ENCODE measurements at regions not wholly inside any gene's neighbourhood (a gene's known extent, or its start where the extent isn't known, plus 50 kb on each side); places are given as distances from the start of the nearest gene placed in this dataset.
A peak's percentile ranks its signal among the peaks of the same experiment; 100 is the strongest.

DNA sequence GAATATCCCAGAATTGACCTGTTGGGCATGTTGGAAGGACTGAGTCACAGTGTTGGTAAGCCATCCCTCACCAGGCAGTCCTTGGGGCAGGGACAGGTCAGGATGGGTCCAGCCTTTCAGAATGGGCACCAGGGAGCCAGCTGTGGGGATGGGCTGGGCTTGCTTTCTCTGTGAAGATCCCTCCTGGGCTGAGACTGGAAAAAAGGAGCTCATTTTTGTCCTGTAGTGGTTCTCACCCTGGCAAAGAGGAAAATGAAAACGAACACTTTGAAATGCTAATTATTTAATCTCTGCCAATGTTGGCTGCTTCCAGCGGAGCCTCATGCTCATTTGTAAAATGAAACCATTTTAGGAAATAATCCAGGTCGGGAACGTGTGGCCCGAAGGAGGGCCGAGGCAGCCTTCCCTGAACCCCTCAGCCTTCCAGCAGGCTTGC is 237.5 kb upstream of the SALL1 start:
- POLR2A ChIA-PET (ENCODE audit: partially characterized antibody) = no interaction called here
- H3K4me1 Mint-ChIP-seq = no peaks in the 10 kb centered on the region

GRCh38 chr16:51383909-51384308 is 232.8 kb upstream of the SALL1 start:
- Histone ChIP-seq H3K9me3 (ENCODE audit: control insufficient read depth in 1 of 2, low read length in 2 of 2) (no peaks in the 10 kb centered on the region), H3K36me3 (ENCODE audit: insufficient read depth, low read length) (no peaks in the 10 kb centered on the region), H3K27me3 (ENCODE audit: insufficient read depth, low read length) (no peaks in the 10 kb centered on the region), H3K4me3 (ENCODE audit: low read length in 2 of 2) (no peak overlapping the region), H3K4me1 (ENCODE audit: insufficient read depth, low read length) (no peaks in the 10 kb centered on the region), H3K27ac (ENCODE audit: low read depth, low read length) (no peak overlapping the region)
- Mint-ChIP-seq H3K4me1 (no peaks in the 10 kb centered on the region), H3K27me3 (no peaks in the 10 kb centered on the region), H3K36me3 (no peaks in the 10 kb centered on the region), H3K27ac (peak overlapping the region in 1 of 7 donors; percentile 39), H3K4me3 (no peak overlapping the region), H3K9me3 (peaks cover 0 to 19% (median 6%) of the 10 kb centered on the region in 8 donors)
- intact Hi-C loops (cut with micrococcal nuclease) = no loop called here
- no peak for DNase-seq
- ChIA-PET CTCF (ENCODE audit: partially characterized antibody) (no interaction called here), POLR2A (ENCODE audit: partially characterized antibody) (no interaction called here)

More for the DNA sequence above, 237.5 kb upstream of the SALL1 start:
- H3K27me3 Mint-ChIP-seq = peaks cover 0 to 2% of the 10 kb centered on the region in 2 donors
- H3K27ac Mint-ChIP-seq = no peak overlapping the region
- no peaks in the 10 kb centered on the region for H3K27me3 ChIP-seq (ENCODE audit: insufficient read depth, low read length)
- no peak overlapping the region for H3K27ac ChIP-seq (ENCODE audit: low read depth, low read length)
- no peaks in the 10 kb centered on the region for H3K36me3 ChIP-seq (ENCODE audit: insufficient read depth, low read length)
- intact Hi-C loops (cut with micrococcal nuclease) = no loop called here
- no peak overlapping the region for H3K4me3 ChIP-seq (ENCODE audit: low read length in 2 of 2)
- CTCF ChIA-PET (ENCODE audit: partially characterized antibody) = no interaction called here
- no peaks in the 10 kb centered on the region for H3K9me3 ChIP-seq (ENCODE audit: control insufficient read depth in 1 of 2, low read length in 2 of 2)
- H3K4me3 Mint-ChIP-seq = no peak overlapping the region
- no peaks in the 10 kb centered on the region for H3K4me1 ChIP-seq (ENCODE audit: insufficient read depth, low read length)
- no peak for DNase-seq
- H3K36me3 Mint-ChIP-seq = no peaks in the 10 kb centered on the region
- peaks cover 0 to 14% (median 11%) of the 10 kb centered on the region in 8 donors for H3K9me3 Mint-ChIP-seq

- Histone ChIP-seq H3K4me1 (ENCODE audit: insufficient read depth, low read length) (no peaks in the 10 kb centered on the region), H3K27ac (ENCODE audit: low read depth, low read length) (no peak overlapping the region), H3K27me3 (ENCODE audit: insufficient read depth, low read length) (no peaks in the 10 kb centered on the region), H3K36me3 (ENCODE audit: insufficient read depth, low read length) (no peaks in the 10 kb centered on the region), H3K9me3 (ENCODE audit: control insufficient read depth in 1 of 2, low read length in 2 of 2) (no peaks in the 10 kb centered on the region), H3K4me3 (ENCODE audit: low read length in 2 of 2) (no peak overlapping the region)
- CTCF ChIA-PET (ENCODE audit: partially characterized antibody) = no interaction called here
- intact Hi-C loops (cut with micrococcal nuclease) = no loop called here
- Mint-ChIP-seq H3K9me3 (peaks cover 0 to 19% (median 4%) of the 10 kb centered on the region in 8 donors), H3K4me1 (no peaks in the 10 kb centered on the region), H3K27ac (no peak overlapping the region), H3K27me3 (no peaks in the 10 kb centered on the region), H3K36me3 (no peaks in the 10 kb centered on the region), H3K4me3 (no peak overlapping the region)
- DNase-seq = no peak
- POLR2A ChIA-PET (ENCODE audit: partially characterized antibody) = no interaction called here
Measured at GRCh38 chr16:51382940-51383339, 231.9 kb upstream of the SALL1 start.

- no peak overlapping the region for H3K4me3 Mint-ChIP-seq
- ChIA-PET CTCF (ENCODE audit: partially characterized antibody) (no interaction called here), POLR2A (ENCODE audit: partially characterized antibody) (no interaction called here)
Measured at GRCh38 chr16:51382211-51382610, 231.1 kb upstream of the SALL1 start.

DNA sequence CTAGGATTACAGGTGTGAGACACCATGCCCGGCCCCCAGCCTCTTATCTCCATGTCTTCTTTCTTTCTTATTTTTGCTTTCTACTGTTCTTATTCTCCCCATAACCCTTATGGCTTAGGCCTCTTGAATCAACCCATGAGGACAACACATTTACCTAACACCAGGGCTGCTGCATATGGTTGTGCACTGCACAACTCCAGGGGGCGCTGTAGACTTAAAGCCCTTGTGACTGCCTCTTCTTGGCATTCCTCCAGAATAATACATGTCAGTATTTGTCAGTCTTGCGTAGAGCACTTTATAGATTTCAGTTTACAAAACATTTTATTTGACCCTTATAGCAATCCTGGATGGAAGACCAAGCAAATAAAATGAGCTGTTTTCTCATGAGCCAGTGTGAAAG is 225.0 kb upstream of the SALL1 start:
- Mint-ChIP-seq H3K9me3 (peaks cover 0 to 14% (median 2%) of the 10 kb centered on the region in 8 donors), H3K4me3 (no peak overlapping the region), H3K27ac (no peak overlapping the region), H3K36me3 (no peaks in the 10 kb centered on the region), H3K27me3 (no peaks in the 10 kb centered on the region), H3K4me1 (no peaks in the 10 kb centered on the region)
- H3K4me1 ChIP-seq (ENCODE audit: insufficient read depth, low read length) = no peaks in the 10 kb centered on the region
- CTCF ChIA-PET (ENCODE audit: partially characterized antibody) = no interaction called here
- POLR2A ChIA-PET (ENCODE audit: partially characterized antibody) = no interaction called here
- H3K36me3 ChIP-seq (ENCODE audit: insufficient read depth, low read length) = no peaks in the 10 kb centered on the region
- H3K9me3 ChIP-seq (ENCODE audit: control insufficient read depth in 1 of 2, low read length in 2 of 2) = no peaks in the 10 kb centered on the region
- intact Hi-C loops (cut with micrococcal nuclease) = no loop called here
- no peak for DNase-seq
- no peak overlapping the region for H3K27ac ChIP-seq (ENCODE audit: low read depth, low read length)
- no peaks in the 10 kb centered on the region for H3K27me3 ChIP-seq (ENCODE audit: insufficient read depth, low read length)
- no peak overlapping the region for H3K4me3 ChIP-seq (ENCODE audit: low read length in 2 of 2)

More at GRCh38 chr16:51382211-51382610, 231.1 kb upstream of the SALL1 start:
- Mint-ChIP-seq H3K9me3 (peaks cover 0 to 19% (median 4%) of the 10 kb centered on the region in 8 donors), H3K27ac (no peak overlapping the region), H3K36me3 (no peaks in the 10 kb centered on the region), H3K4me1 (no peaks in the 10 kb centered on the region), H3K27me3 (no peaks in the 10 kb centered on the region)
- no peak overlapping the region for H3K27ac ChIP-seq (ENCODE audit: low read depth, low read length)
- H3K36me3 ChIP-seq (ENCODE audit: insufficient read depth, low read length) = no peaks in the 10 kb centered on the region
- no peaks in the 10 kb centered on the region for H3K27me3 ChIP-seq (ENCODE audit: insufficient read depth, low read length)
- no peak overlapping the region for H3K4me3 ChIP-seq (ENCODE audit: low read length in 2 of 2)
- intact Hi-C loops (cut with micrococcal nuclease) = no loop called here
- no peaks in the 10 kb centered on the region for H3K9me3 ChIP-seq (ENCODE audit: control insufficient read depth in 1 of 2, low read length in 2 of 2)
- H3K4me1 ChIP-seq (ENCODE audit: insufficient read depth, low read length) = no peaks in the 10 kb centered on the region
- no peak for DNase-seq

GRCh38 chr16:51374790-51375189 is 223.7 kb upstream of the SALL1 start:
- Histone ChIP-seq H3K27me3 (ENCODE audit: insufficient read depth, low read length) (no peaks in the 10 kb centered on the region), H3K9me3 (ENCODE audit: control insufficient read depth in 1 of 2, low read length in 2 of 2) (no peaks in the 10 kb centered on the region), H3K27ac (ENCODE audit: low read depth, low read length) (no peak overlapping the region), H3K4me3 (ENCODE audit: low read length in 2 of 2) (no peak overlapping the region), H3K4me1 (ENCODE audit: insufficient read depth, low read length) (no peaks in the 10 kb centered on the region), H3K36me3 (ENCODE audit: insufficient read depth, low read length) (no peaks in the 10 kb centered on the region)
- intact Hi-C loops (cut with micrococcal nuclease) = no loop called here
- CTCF ChIA-PET (ENCODE audit: partially characterized antibody) = no interaction called here
- POLR2A ChIA-PET (ENCODE audit: partially characterized antibody) = no interaction called here
- no peaks in the 10 kb centered on the region for H3K27me3 Mint-ChIP-seq
- peaks cover 0 to 12% (median 2%) of the 10 kb centered on the region in 8 donors for H3K9me3 Mint-ChIP-seq
- H3K27ac Mint-ChIP-seq = no peak overlapping the region
- H3K4me3 Mint-ChIP-seq = no peak overlapping the region
- DNase-seq = no peak
- no peaks in the 10 kb centered on the region for H3K36me3 Mint-ChIP-seq
- H3K4me1 Mint-ChIP-seq = no peaks in the 10 kb centered on the region

- Histone ChIP-seq H3K27me3 (ENCODE audit: insufficient read depth, low read length) (no peaks in the 10 kb centered on the region), H3K36me3 (ENCODE audit: insufficient read depth, low read length) (no peaks in the 10 kb centered on the region), H3K4me3 (ENCODE audit: low read length in 2 of 2) (no peak overlapping the region), H3K4me1 (ENCODE audit: insufficient read depth, low read length) (no peaks in the 10 kb centered on the region), H3K9me3 (ENCODE audit: control insufficient read depth in 1 of 2, low read length in 2 of 2) (no peaks in the 10 kb centered on the region), H3K27ac (ENCODE audit: low read depth, low read length) (no peak overlapping the region)
- POLR2A ChIA-PET (ENCODE audit: partially characterized antibody) = no interaction called here
- H3K27me3 Mint-ChIP-seq = no peaks in the 10 kb centered on the region
- CTCF ChIA-PET (ENCODE audit: partially characterized antibody) = no interaction called here
- no peak for DNase-seq
- H3K4me1 Mint-ChIP-seq = no peaks in the 10 kb centered on the region
- H3K36me3 Mint-ChIP-seq = no peaks in the 10 kb centered on the region
- H3K9me3 Mint-ChIP-seq = peaks cover 0 to 12% (median 3%) of the 10 kb centered on the region in 8 donors
- intact Hi-C loops (cut with micrococcal nuclease) = no loop called here
- H3K4me3 Mint-ChIP-seq = no peak overlapping the region
- no peak overlapping the region for H3K27ac Mint-ChIP-seq
Measured at GRCh38 chr16:51374346-51374745, 223.3 kb upstream of the SALL1 start.

DNA sequence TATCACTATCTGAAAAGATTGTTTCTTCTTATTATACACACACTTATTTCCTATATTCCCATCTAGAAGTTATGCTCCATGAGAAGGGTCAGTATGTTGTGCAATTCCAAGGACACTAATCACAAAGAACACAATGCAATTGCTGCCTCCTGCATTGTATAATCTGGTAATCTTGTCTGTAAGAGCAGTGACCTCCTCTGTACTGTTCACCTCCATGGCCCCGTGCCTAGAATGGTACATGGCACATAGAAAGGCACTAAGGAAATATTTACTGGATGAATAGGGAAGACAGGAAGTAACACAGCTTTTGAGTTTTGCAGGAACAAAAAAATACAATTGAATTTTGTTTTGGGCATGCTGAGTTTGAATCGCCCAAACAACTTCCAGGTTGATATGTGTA is 214.6 kb upstream of the SALL1 start:
- H3K4me3 Mint-ChIP-seq = no peak overlapping the region
- DNase-seq = no peak
- H3K27me3 Mint-ChIP-seq = no peaks in the 10 kb centered on the region
- ChIA-PET POLR2A (ENCODE audit: partially characterized antibody) (no interaction called here), CTCF (ENCODE audit: partially characterized antibody) (no interaction called here)
- Histone ChIP-seq H3K9me3 (ENCODE audit: control insufficient read depth in 1 of 2, low read length in 2 of 2) (no peaks in the 10 kb centered on the region), H3K4me1 (ENCODE audit: insufficient read depth, low read length) (no peaks in the 10 kb centered on the region), H3K36me3 (ENCODE audit: insufficient read depth, low read length) (no peaks in the 10 kb centered on the region), H3K4me3 (ENCODE audit: low read length in 2 of 2) (no peak overlapping the region), H3K27ac (ENCODE audit: low read depth, low read length) (no peak overlapping the region), H3K27me3 (ENCODE audit: insufficient read depth, low read length) (no peaks in the 10 kb centered on the region)
- no peaks in the 10 kb centered on the region for H3K4me1 Mint-ChIP-seq
- no peak overlapping the region for H3K27ac Mint-ChIP-seq
- H3K36me3 Mint-ChIP-seq = no peaks in the 10 kb centered on the region
- intact Hi-C loops (cut with micrococcal nuclease) = no loop called here
- peaks cover 0 to 8% (median 2%) of the 10 kb centered on the region in 8 donors for H3K9me3 Mint-ChIP-seq

Data from CD4-positive, alpha-beta memory T cell (primary cell).